Gastrocnemius medialis (tissue), 4 donors: ENCODE measurements at regions not wholly inside any gene's neighbourhood (a gene's known extent, or its start where the extent isn't known, plus 50 kb on each side); places are given as distances from the start of the nearest gene placed in this dataset.

Source experiments
- ATAC-seq, 2 donors: fragments of 150-250 bp; one replicate each; pipeline ENCODE4 v1.9.1; 2016
- DNase-seq, 2 donors: peaks; one replicate each; pipeline ENCODE4 v3.0.0-alpha.2; 2019
- H3K27ac ChIP-seq, 4 donors: fragments of 200-600 bp; sonication (generic); 1 replicate in 1 of 4; 2 replicates in 3 of 4; pipeline ENCODE4 v1.5.1; 2016 to 2018; ENCODE audit warnings: mild to moderate bottlenecking in 2 of 4, moderate library complexity in 1 of 4
- H3K27me3 ChIP-seq, 3 donors: fragments of 200-600 bp; sonication (generic) in 2 of 3; 1 replicate in 1 of 3; 2 replicates in 2 of 3; pipeline versions ENCODE4 v1.5.1 to v1.6.0; 2016 to 2019; ENCODE audit warnings: mild to moderate bottlenecking in 1 of 3, moderate library complexity in 1 of 3
- H3K36me3 ChIP-seq, 2 donors: fragments of 200-600 bp; sonication (generic) in 1 of 2; one replicate each; pipeline ENCODE4 v1.5.1; 2017 to 2018
- H3K4me1 ChIP-seq, 2 donors: fragments of 200-600 bp; sonication (generic) in 1 of 2; one replicate each; pipeline ENCODE4 v1.5.1; 2016 to 2017; ENCODE audit warnings: mild to moderate bottlenecking in 2 of 2
- H3K4me3 ChIP-seq, 4 donors: fragments of 200-600 bp; sonication (generic) in 3 of 4; 1 replicate in 1 of 4; 2 replicates in 3 of 4; pipeline ENCODE4 v1.5.1; 2016 to 2019; ENCODE audit warnings: mild to moderate bottlenecking in 2 of 4
- H3K9me3 ChIP-seq, 3 donors: fragments of 200-600 bp; sonication (generic) in 2 of 3; 1 replicate in 1 of 3; 2 replicates in 2 of 3; pipeline ENCODE4 v1.5.1; 2016 to 2019
- POLR2A ChIP-seq, 2 donors: fragments of 450-650 bp; IDR thresholded peaks; one replicate each; pipeline ENCODE4 v1.6.1; 2017; ENCODE audit warnings: antibody characterized with exemption in 2 of 2, mild to moderate bottlenecking in 2 of 2, moderate library complexity in 2 of 2
- in situ Hi-C, 4 donors: fragments of 200-750 bp; cut with MboI; loops; one replicate each; pipeline versions ENCODE4 v1.15.0 to v1.8.0; 2017; ENCODE audit warnings: low sequenced_read_pairs in 4 of 4
- intact Hi-C: fragments of 100-400 bp; cut with DNase I; formaldehyde crosslinking; loops from one replicate; pipeline ENCODE4 v1.15.1; 2023; ENCODE audit warnings: low total_unique reads
- TF ChIP-seq, protein P1 (sequence below), 5 experiments: fragments of 450-650 bp in 3 of 5; fragments of 200-600 bp in 2 of 5; sonication (generic) in 2 of 5; IDR thresholded peaks in 4 of 5; conservative IDR thresholded peaks in 1 of 5; 1 replicate in 4 of 5; 2 replicates in 1 of 5; pipeline ENCODE4 v1.5.1; 2016 to 2019; ENCODE audit warnings: antibody characterized with exemption in 5 of 5, mild to moderate bottlenecking in 3 of 5, moderate library complexity in 3 of 5

- H3K27me3 ChIP-seq = no peaks in the 10 kb centered on the region
- in situ Hi-C loops (no loop called here), intact Hi-C loops (no loop called here)
- H3K4me3 ChIP-seq = no peak overlapping the region
- no peak for TF ChIP-seq POLR2A (IDR thresholded peaks at IDR 0.05)
- TF ChIP-seq, protein P1, sequence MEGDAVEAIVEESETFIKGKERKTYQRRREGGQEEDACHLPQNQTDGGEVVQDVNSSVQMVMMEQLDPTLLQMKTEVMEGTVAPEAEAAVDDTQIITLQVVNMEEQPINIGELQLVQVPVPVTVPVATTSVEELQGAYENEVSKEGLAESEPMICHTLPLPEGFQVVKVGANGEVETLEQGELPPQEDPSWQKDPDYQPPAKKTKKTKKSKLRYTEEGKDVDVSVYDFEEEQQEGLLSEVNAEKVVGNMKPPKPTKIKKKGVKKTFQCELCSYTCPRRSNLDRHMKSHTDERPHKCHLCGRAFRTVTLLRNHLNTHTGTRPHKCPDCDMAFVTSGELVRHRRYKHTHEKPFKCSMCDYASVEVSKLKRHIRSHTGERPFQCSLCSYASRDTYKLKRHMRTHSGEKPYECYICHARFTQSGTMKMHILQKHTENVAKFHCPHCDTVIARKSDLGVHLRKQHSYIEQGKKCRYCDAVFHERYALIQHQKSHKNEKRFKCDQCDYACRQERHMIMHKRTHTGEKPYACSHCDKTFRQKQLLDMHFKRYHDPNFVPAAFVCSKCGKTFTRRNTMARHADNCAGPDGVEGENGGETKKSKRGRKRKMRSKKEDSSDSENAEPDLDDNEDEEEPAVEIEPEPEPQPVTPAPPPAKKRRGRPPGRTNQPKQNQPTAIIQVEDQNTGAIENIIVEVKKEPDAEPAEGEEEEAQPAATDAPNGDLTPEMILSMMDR (IDR thresholded peaks at IDR 0.05 in 4 of 5, conservative IDR thresholded peaks at IDR 0.05 in 1 of 5) = no peak
- H3K9me3 ChIP-seq = no peaks in the 10 kb centered on the region
- H3K36me3 ChIP-seq = no peaks in the 10 kb centered on the region
- ATAC-seq (no peak), DNase-seq (no peak)
- no peak overlapping the region for H3K27ac ChIP-seq
- H3K4me1 ChIP-seq = no peaks in the 10 kb centered on the region
Measured at GRCh38 chr13:81848291-81848690, 1507.4 kb upstream of the SPRY2 start.

- Histone ChIP-seq H3K4me3 (no peak overlapping the region), H3K36me3 (no peaks in the 10 kb centered on the region), H3K9me3 (no peaks in the 10 kb centered on the region), H3K27ac (no peak overlapping the region), H3K4me1 (no peaks in the 10 kb centered on the region), H3K27me3 (no peaks in the 10 kb centered on the region)
- TF ChIP-seq, protein P1 (IDR thresholded peaks at IDR 0.05 in 4 of 5, conservative IDR thresholded peaks at IDR 0.05 in 1 of 5) = no peak
- no peak for TF ChIP-seq POLR2A (IDR thresholded peaks at IDR 0.05)
- in situ Hi-C loops (no loop called here), intact Hi-C loops (no loop called here)
- ATAC-seq (no peak), DNase-seq (no peak)
Measured at GRCh38 chr13:81846771-81847170, 1505.8 kb upstream of the SPRY2 start.

DNA sequence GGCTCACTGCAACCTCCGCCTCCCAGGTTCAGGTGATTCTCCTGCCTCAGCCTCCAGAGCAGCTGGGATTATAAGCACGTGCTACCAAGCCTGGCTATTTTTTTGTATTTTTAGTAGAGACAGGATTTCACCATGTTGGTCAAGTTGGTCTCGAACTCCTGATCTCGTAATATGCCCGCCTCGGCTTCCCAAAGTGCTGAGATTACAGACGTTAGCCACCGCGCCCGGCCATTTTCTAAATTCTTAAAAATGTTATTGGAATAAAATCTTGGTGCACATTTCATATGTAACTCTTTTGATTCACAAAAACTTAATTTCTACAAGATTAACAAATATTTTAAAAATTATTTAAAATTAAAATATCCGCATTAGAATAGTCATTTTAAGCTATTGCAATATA lies 1480.3 kb upstream of the SPRY2 start:
- no peaks in the 10 kb centered on the region for H3K9me3 ChIP-seq
- H3K36me3 ChIP-seq = no peaks in the 10 kb centered on the region
- no peak overlapping the region for H3K27ac ChIP-seq
- TF ChIP-seq, protein P1 (IDR thresholded peaks at IDR 0.05 in 4 of 5, conservative IDR thresholded peaks at IDR 0.05 in 1 of 5) = no peak
- no peak for TF ChIP-seq POLR2A (IDR thresholded peaks at IDR 0.05)
- no peak for ATAC-seq
- intact Hi-C loops (no loop called here), in situ Hi-C loops (no loop called here)
- H3K27me3 ChIP-seq = no peaks in the 10 kb centered on the region
- H3K4me3 ChIP-seq = no peak overlapping the region
- no peaks in the 10 kb centered on the region for H3K4me1 ChIP-seq
- DNase-seq = no peak

DNA sequence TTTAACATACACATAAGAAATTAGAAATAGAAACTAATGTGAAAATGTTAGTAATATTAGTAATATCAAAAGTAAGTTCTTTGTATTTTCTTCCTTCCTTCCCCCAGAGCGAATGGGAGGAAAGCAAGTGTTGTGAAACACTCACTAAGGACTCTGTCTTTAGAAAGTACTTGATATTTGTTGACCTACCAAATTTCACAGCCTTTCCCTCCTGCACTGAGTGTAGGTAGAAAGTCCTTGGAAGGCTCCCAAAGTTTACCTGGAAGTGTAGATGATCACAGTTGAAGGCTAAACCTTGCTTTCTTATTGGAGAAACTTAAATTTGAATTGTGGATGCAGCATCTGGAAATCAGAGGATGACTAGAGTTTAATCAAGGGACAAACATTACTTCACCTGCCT lies 1459.5 kb upstream of the SPRY2 start:
- in situ Hi-C loops = no loop called here
- intact Hi-C loops = no loop called here
- Histone ChIP-seq H3K36me3 (no peaks in the 10 kb centered on the region), H3K4me3 (no peak overlapping the region), H3K27me3 (no peaks in the 10 kb centered on the region), H3K9me3 (no peaks in the 10 kb centered on the region), H3K4me1 (no peaks in the 10 kb centered on the region), H3K27ac (no peak overlapping the region)
- DNase-seq = no peak
- TF ChIP-seq, protein P1 (IDR thresholded peaks at IDR 0.05 in 4 of 5, conservative IDR thresholded peaks at IDR 0.05 in 1 of 5) = no peak
- no peak for TF ChIP-seq POLR2A (IDR thresholded peaks at IDR 0.05)
- ATAC-seq = no peak

DNA sequence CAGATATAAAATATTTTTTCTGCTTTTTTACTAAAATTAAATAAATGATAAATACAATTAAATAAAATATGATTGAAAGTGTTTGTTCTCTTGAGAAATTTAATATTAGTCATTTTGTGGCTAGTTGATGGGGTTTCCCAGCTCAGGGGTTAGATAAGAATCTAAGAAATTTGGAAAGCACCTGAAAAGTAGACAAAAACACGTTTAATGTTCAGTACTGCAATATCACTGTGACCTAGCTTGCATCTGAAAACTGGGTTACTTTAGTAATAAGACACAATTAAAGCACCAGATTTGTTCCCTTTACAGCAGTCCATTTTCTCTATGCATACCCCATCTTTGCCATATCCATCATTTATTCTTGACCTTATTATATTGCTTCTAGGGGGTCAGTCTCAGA lies 1454.8 kb upstream of the SPRY2 start:
- intact Hi-C loops = no loop called here
- H3K36me3 ChIP-seq = no peaks in the 10 kb centered on the region
- TF ChIP-seq, protein P1 (IDR thresholded peaks at IDR 0.05 in 4 of 5, conservative IDR thresholded peaks at IDR 0.05 in 1 of 5) = no peak
- no peak for TF ChIP-seq POLR2A (IDR thresholded peaks at IDR 0.05)
- DNase-seq (no peak), ATAC-seq (no peak)
- no peak overlapping the region for H3K27ac ChIP-seq
- in situ Hi-C loops = no loop called here
- H3K27me3 ChIP-seq = no peaks in the 10 kb centered on the region
- no peaks in the 10 kb centered on the region for H3K9me3 ChIP-seq
- no peak overlapping the region for H3K4me3 ChIP-seq
- no peaks in the 10 kb centered on the region for H3K4me1 ChIP-seq
